ENCODE measurements at regions not wholly inside any gene's neighbourhood (a gene's known extent, or its start where the extent isn't known, plus 50 kb on each side); places are given as distances from the start of the nearest gene placed in this dataset.

- TF ChIP-seq CTCF (conservative IDR thresholded peaks at IDR 0.05; ENCODE audit: low read length) (no peak), EZH2phosphoT487 (IDR thresholded peaks at IDR 0.05; ENCODE audit: borderline replicate concordance, low read depth, low read length) (no peak)
Observed at GRCh38 chr11:127098684-127099083, 98.1 kb upstream of the KIRREL3 start.
